NCI-H774 (cell line): ENCODE measurements at regions not wholly inside any gene's neighbourhood (a gene's known extent, or its start where the extent isn't known, plus 50 kb on each side); places are given as distances from the start of the nearest gene placed in this dataset.

Source experiments
- DNase-seq: peaks from one replicate; lab custom pipeline; 2025; lab: John Stamatoyannopoulos, UW

DNA sequence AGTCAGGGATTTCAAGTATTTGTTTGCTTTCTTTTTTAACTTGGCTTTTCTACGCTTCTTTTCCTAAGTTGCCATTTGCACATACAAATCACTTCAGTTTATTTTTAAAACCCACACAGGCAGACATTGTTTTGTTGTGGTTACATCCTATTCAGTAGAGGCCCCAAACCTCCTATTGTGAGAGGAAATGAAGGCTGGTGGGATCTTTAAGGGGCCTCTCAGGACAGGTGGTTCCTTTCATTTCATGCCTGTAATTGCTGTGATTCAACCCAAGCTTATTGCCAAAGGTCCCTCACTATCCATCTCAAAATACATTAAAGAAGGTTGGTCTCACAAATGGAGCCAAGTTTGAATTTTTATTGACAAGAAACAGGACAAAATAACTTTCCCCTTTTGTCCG is 257.1 kb downstream of the ADAMTS20 start:
- no peak for DNase-seq

DNA sequence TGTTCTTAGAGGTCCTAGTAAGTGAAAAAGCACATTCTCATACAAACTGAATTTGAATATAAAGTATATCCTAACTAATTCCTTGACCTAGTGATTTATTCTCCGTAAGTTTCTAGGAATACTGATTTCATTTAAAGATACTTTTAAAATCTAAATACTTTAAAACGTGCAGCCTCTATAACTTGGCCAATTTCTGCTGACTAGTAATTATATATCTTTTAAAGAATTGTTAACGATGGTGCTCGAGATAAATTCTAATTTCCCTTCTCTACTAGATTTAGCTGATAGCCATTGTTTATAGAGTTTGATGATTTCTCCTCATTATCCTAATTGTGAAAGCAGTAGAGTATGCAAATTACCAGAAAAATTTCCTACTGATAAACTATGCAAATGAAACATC is 257.9 kb downstream of the ADAMTS20 start:
- no peak for DNase-seq

DNA sequence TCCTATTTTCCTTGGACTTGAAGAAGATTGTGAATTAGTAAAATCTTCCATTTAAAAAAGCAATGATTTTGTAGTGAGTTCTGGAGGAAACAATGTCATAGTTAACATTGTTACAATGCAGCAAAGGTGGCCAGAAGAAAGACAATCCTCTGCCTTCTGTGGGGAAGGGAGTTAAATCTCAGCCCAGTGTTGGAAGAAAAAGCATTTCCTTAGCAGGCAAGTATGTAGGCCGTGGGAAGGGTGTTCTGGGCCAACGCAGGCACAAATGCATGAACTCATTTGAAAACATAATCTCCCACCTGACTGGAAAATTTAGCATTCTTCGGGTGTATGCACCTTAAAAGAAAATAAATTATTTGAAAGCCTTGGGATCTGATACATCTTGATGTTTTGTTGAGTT is 258.6 kb downstream of the ADAMTS20 start:
- DNase-seq, result no peak

DNA sequence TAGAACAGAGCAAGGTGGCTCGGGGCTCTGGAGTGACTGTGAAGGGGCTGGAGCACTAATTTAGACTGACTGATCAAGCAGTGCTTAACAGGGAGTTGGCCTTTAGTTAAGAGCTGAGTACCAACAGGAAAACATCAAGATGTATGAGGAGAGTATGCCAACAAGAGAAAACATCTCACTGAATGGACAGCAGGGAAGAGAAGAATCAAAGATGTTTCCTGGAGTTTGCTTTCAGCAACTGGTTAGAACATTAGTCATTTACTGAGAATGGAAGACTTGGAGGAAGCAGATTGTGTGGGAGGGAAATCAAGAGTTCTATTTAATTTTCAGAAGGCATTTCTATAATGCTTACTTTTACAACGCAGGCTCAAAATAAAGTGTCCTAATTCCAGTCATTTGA is 259.3 kb downstream of the ADAMTS20 start:
- no peak for DNase-seq

DNA sequence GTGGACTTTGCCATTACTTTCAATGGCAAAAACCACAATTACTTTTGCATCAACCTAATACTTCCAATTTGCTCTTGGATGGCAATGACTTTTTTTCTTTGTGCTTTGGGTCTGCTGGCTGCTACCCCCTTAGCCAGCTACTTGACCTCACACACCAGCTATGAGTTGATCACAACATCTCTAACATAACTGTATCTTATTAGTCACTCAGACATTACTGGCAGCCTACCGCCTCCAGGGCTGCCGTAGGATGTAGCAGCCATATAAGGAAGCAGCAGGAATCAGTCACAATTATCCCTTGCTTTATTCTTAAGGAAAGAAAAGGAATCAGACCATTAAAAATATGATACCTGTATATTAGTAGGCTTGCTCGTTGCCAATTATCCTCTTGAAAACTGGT is 260.5 kb downstream of the ADAMTS20 start:
- DNase-seq, result no peak

DNA sequence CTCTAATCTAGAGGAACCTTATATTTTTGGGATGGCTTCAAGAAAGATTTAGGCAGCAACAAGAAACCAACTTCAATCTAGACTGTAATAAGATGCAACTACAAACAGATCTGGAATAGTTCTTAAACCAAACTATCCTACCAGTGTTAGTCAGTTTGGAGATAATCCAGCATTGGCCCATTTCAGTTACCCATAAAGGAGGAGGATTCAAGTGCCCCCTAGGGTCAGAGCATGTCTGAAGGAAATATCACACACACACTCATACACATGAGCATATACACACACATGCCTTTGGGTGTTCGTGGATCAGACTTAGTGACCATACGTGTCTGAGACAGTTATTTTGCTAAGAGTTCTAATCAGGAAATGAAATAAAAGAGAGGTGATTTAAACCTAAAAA is 261.2 kb downstream of the ADAMTS20 start:
- no peak for DNase-seq

DNA sequence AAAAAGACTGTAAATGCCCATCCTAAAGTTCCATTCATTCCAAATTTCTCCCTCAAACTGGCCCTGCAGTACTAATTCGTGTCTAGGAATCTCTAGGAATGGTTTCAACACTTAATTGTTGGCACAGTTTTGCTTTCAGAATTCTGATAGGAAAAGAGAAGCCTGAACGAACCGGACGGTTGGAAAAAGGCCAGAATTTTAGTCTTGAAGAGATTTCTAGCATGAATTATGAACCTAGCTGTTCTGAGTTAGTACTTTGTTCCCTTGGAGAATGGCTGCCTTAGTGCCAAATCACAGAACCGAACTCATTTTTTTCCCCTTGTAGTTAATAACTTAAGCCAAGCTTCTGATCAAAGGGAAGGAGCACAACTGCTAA is 262.6 kb downstream of the ADAMTS20 start:
- DNase-seq, result no peak

DNA sequence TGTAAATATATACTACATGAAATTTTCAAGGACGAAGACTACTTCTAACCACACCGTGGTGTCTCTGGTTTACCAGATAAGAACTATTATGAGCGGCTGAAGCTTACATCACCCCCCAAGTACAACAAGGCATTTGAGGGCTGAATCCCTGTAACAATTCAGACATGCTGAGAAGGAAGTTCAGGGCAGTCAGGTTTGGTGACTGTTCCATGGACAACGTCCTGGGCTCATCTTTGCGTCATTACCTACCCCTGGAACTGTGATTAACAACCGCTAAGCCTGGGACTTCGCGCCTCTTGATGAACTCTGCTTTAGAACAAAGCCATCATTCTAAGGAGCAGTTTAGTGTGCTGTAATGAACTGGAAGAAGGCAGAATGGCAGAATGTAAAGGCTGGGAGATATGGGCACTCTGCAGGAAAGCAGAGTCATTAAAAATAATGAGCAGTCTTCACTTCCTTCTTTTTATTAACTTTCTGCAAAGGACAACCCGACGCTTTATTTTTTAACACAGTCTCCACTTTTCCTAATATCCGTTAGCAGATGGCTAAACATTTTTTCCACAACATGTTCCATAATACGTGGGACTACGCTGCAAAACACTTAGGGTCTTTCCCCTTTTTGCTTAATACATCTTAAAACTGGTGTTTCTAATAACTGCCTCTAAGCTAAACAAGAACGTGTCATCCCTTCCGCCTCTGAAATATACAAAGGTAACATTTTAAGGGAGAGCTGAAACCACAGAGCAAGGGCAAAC is 263.2 kb downstream of the ADAMTS20 start:
- no peak for DNase-seq

DNA sequence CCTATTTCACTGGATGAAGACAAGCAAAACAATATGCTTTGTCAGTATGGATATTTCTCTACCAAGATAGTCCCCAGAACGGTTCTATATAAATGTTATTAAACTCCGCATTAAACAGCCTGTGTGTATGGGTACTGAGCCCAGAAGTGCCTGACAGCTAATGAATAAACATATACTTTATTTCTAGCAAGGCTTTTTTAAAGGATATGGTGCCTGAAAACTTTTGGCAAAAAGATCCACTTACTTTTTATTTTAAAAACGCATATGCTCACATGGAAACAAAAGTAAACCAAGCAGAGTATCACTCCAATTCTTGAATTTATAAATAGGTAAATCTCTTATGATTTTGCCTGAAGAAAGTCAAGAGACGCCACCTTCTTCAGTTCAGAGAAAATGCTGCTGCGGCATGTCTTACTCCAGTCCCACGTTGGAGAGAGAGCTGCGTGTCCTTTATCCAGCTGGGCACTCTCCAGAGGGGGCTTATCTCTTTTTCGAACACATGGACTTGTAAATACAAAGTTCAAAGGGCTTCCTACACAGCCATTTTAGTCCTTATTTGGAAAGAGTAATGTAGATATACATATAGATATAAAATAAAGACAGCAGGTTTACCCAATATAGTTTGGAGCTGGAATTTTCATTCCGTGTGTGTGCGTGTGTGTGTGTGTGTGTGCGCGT is 264.2 kb downstream of the ADAMTS20 start:
- DNase-seq, result no peak

DNA sequence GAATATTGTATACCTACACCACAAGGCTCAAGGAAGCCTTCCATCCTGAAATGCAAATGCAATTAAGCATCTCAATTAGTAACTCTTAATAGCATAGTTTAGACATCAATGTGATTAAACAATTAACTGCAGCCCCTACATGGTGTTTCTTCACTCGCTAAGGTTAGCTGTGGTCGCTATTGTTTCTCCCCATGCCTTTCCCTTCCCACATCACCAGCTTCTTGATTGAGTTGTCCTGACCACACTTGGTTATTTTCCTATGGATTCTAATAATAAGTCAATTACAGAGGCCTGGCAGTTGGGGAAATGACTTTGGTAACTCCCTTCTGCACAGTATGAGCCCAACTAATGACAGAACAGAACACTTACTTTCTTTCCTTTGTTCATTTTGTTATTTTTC is 265.0 kb downstream of the ADAMTS20 start:
- DNase-seq, result no peak

DNA sequence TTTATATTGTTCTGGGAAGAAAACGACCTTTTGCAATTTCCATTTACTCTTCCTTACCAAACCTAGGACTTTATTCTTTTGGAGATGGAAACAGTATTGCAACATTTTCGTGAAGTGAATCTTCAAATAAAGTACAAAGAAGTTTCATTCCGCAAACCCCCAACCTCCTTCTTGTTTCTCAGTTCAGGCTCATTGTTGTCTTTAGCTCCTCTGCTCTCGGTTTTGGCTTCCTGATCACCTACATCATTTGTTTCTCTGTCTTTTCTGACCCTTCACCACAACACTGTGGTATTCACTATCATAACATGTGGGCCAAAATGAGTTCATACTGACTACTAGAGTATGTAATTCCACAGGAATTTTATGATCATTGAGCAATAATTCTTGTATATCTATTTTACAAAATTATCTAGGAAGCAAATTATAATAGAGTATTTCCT is 266.8 kb downstream of the ADAMTS20 start:
- no peak for DNase-seq

DNA sequence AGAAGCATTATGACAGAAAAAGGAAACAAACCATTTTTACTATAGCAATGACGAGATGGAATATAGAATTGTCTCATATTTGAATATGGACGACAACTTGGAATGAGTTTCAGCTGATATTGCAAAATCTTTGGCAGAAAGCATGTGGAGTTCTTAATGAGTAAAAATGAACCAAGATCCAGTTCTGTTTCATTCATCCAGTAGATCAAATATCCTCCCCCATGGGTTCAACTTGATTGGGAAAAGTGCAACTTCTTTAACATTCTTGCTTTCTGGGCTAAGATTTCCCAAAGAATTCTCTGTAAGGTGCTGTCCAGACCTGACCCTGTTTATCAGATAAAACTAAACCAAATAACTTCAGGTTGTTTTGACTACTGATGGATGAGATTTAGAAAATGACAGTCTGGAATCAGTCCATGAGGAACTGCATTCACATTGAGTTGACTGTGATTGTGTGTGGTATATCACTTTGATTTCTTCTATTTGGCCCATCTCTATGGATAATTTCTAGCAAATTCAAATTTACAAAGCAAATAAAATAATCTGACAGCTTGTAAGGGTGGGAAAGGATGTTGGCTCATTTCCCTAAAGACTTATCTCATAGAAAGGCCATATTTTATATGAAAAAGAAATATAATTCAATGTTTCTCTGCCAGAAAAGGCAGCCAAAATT is 267.4 kb downstream of the ADAMTS20 start:
- no peak for DNase-seq

DNA sequence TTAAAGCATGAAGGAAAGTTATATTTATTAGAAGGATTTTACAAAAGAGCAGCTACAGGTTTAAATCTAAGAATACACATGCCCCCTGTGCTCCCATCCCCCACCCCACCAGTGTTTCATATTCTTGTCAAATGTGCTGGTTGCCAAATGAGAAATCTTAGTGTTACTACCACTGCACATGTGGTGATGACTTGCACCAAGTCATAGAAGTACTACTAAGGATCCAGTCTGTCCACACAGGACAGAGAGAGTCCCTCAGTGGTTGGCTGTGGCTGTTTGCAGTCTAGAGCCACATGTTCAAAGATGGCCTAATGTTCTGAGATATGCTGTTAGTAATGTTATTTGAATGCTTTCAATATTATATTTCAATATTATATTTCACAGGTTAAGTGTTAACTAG is 268.8 kb downstream of the ADAMTS20 start:
- no peak for DNase-seq

DNA sequence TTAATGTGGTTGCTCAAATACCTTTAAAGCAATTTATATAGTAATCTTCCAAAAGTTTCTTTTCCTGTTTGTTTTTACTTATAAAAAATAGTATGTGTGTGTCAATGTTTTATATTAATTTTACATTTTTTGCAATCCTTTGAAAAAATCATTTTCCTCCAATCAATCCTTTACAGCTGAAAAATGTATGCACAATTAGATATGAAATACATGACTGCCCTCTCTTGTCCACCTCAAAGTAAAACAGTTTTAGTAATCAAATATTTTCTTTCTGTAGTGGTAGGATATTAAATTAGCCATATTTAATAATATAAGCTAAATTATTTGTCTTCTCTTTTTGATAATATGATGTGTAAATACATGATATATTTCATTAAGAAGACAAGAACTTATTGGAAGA is 269.9 kb downstream of the ADAMTS20 start:
- DNase-seq, result no peak

DNA sequence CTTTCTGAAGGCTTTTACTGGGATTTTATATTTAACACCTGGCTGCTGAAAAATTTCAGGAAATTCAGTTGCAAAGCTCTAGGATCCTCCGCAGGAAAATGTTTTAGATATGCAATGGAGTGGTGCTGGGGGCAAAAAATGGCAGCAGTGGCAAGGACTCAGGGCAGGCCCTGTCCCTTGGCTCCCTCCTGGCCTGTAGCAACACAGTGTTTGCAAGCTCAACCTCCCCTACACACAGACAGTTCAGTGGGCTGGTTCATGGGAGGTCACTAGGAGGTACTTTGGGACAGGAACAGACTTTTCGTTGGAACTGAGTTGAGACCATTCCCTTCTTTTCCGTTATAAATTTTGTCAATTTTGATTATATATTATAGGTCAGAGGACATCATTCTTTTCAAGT is 270.4 kb downstream of the ADAMTS20 start:
- DNase-seq, result no peak

DNA sequence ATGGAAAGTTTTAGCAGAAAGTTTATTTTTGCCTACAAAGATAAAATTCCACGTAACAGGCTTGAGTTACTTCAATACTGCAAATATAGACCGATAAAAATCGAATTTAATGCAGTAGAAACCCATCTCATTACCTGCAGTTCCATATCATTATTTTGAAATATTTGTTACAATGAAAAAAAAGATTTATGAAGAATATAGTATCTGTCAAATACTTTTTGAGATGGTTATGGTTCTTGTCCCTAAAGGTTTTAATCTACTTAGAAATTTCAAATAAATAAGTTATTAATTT is 273.5 kb downstream of the ADAMTS20 start:
- DNase-seq, result no peak

DNA sequence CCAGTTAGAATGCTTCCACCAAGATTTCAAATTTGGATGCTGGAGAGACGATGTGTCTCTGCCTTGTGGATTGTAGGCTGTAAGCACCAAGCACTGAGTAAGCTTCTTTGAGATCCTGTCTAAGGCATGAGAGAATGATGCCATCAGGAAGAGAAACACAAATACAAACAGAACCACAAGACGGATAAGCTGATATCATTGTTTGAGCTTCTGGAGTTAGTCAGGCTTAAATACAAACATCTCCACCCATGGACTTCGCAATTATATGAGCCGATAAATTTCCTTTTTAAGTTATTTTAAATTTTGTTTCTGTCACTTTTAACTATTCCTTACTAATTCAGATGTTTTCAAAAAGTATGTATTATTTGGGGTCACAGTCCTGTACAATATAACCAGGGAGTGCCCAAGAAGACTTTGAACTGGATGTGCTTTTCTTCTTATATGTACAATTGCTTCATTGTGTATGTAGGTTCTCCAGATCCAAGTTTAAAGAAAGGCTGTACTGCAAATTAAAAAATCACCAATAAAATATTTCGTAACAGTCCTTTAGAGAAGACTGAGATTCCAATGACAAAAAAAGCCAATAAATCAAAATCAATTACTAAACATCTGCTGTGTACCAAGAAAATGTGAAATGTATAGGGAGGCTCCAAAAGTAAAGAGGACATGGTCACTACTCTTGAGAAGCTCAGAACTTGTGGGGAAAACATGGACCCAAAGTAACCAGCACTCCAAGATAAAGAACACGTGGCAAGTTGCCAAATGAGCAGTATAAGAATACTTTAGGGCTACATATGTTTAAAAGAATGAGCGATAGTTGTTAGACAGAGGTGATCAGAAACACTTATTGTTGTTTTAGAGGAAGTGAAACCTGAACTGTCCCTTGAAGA is 274.1 kb downstream of the ADAMTS20 start:
- no peak for DNase-seq

DNA sequence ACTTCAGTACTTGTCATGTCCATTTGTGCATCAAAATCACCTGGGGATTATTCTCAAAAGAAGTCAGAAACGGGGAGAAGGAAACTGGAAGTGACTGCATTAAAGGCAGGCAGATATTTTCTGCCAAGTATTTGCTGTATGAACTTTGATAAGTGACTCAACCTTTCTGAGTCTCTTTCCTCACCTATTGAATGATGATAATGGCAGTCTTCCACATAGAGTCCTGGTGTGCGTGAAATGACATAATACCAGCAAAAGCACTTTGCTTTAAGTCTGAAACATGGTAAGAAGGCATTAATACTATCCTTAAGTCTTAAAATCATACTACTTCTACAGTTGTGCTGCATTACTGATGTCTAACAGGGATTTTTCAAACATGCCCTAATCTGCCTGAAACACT is 278.5 kb downstream of the ADAMTS20 start:
- no peak for DNase-seq

DNA sequence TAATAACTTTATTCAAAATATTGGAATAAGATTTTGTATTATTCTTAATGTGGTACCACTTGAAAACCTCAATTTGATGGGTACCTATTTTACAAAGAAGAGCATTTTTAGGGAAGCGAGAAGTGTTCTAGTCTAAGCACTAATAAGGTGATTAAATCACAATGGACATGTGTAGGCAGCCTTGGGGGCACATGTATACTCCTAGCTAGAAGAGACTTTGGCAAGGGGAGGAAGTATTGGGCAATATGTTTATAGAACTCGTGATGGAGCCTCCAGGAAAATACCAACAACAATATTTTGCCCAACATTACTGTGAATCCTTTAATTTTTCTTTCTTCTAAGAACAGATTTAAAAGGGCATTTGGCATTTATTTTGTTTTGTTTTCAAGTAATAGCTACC is 280.3 kb downstream of the ADAMTS20 start:
- no peak for DNase-seq

DNA sequence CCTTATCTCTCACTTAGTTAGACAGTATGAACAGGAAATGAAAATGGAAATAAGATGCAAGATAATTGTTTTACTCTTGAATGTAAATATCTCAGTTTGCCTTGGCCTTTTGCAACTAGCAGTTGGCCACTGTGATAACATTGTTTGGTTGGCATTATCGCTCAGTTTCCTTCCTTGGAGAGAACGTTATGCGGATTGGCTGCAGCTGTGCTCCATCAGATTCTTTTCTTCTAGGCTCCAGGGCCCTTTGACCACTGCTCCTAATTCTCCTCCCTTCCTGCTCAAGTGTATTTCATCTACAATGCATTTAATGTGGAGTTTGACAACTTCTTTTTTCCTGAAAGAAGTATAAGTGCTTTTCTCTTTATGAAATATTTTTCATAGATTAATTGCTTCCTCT is 284.2 kb downstream of the ADAMTS20 start:
- DNase-seq, result no peak

DNA sequence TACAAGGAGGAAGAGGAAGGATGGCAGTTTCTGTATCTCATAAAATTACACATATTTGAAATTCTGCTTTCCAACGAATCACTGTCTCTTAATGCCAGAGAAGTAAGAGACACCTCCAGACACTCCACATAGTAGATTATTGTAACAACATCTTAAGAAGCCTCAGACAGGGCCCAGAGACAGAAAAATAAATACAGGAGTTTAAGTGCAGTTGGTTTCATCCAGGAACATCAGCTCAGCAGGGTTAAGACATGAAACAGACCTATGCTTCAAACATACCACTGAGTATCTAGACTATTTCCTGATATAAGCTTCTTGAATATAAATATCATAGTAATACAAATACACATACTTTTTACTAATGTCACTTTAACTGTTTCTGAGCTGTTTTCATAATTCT is 290.3 kb downstream of the ADAMTS20 start:
- DNase-seq, result no peak

DNA sequence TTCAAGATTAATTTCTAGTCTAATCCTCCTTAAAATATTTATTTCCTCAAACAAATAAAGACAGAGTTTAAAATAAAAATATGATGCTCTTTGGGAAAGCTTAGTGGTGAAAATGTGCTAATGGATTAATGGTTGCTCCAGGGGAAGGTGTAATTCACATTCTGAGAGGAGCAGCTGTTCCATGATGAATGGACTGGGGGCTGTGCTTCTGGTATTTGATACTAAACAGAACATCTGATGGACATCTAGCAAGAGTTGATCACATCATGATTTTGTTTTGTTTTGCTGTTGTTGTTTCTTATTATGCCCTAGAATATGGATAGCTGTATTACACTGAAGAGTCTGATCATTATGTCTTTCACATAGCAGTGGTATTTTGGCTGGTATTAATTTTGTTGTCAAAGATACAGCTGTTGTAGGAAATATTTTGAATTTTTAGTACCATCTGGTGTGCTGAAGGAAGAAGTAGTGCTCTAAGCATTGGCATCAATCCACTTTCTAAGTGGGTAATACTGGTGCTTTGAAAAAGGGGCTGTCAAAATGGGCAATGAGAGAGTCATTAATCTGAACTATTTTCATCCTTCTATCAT is 296.4 kb downstream of the ADAMTS20 start:
- no peak for DNase-seq
